Breast epithelium (tissue), 3 donors: ENCODE measurements at regions not wholly inside any gene's neighbourhood (a gene's known extent, or its start where the extent isn't known, plus 50 kb on each side); places are given as distances from the start of the nearest gene placed in this dataset.

Experiments used
- POLR2A ChIP-seq: fragments of 450-650 bp; IDR thresholded peaks from one replicate; pipeline ENCODE4 v1.6.1; 2016; ENCODE audit warnings: antibody characterized with exemption, mild to moderate bottlenecking, moderate library complexity
- POLR2AphosphoS5 ChIP-seq, 3 donors: sonication (generic); formaldehyde crosslinking; IDR thresholded peaks; one replicate each; pipeline ENCODE4 v1.6.1; 2017; ENCODE audit warnings: antibody characterized with exemption in 3 of 3
- TF ChIP-seq, protein P1 (sequence below), 3 donors: fragments of 450-650 bp; IDR thresholded peaks; one replicate each; pipeline ENCODE4 v1.5.1; 2016 to 2017; ENCODE audit warnings: antibody characterized with exemption in 3 of 3, mild to moderate bottlenecking in 3 of 3, moderate library complexity in 3 of 3

DNA sequence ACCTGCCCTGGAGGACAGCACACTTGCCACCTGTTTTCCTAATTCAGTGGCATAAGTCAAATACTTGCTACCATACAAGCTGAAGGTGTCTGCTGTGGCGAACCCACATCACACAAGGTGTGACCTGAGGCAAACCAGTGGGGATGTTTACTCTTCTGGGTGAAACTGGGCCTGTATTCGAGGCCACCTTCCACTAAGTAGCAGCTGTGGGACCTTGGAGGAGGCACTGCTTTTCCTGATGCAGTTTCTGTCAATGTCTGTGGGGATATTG, 927.4 kb downstream of the BRD1 start:
- TF ChIP-seq POLR2AphosphoS5 (IDR thresholded peaks at IDR 0.05) (no peak), POLR2A (no peak)
- TF ChIP-seq, protein P1, sequence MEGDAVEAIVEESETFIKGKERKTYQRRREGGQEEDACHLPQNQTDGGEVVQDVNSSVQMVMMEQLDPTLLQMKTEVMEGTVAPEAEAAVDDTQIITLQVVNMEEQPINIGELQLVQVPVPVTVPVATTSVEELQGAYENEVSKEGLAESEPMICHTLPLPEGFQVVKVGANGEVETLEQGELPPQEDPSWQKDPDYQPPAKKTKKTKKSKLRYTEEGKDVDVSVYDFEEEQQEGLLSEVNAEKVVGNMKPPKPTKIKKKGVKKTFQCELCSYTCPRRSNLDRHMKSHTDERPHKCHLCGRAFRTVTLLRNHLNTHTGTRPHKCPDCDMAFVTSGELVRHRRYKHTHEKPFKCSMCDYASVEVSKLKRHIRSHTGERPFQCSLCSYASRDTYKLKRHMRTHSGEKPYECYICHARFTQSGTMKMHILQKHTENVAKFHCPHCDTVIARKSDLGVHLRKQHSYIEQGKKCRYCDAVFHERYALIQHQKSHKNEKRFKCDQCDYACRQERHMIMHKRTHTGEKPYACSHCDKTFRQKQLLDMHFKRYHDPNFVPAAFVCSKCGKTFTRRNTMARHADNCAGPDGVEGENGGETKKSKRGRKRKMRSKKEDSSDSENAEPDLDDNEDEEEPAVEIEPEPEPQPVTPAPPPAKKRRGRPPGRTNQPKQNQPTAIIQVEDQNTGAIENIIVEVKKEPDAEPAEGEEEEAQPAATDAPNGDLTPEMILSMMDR (IDR thresholded peaks at IDR 0.05): no peak
